ENCODE measurements at regions not wholly inside any gene's neighbourhood (a gene's known extent, or its start where the extent isn't known, plus 50 kb on each side); places are given as distances from the start of the nearest gene placed in this dataset.

- DNase-seq = no peak
Measured at GRCh38 chr12:32047357-32048212, 59.1 kb upstream of the BICD1 start.

- DNase-seq = no peak
Measured at GRCh38 chr12:32048791-32049190, 57.9 kb upstream of the BICD1 start.

GRCh38 chr12:32049956-32050355 is 56.7 kb upstream of the BICD1 start:
- no peak for DNase-seq

GRCh38 chr12:32051511-32052211 is 55.0 kb upstream of the BICD1 start:
- DNase-seq = peak; percentile 28

- no peak for DNase-seq
Measured at GRCh38 chr12:32052212-32052713, 54.4 kb upstream of the BICD1 start.

GRCh38 chr12:32053881-32054624 is 52.6 kb upstream of the BICD1 start:
- DNase-seq = no peak

Measured in fibroblast of upper back skin (primary cell).